RWPE1 (cell line): ENCODE measurements at regions not wholly inside any gene's neighbourhood (a gene's known extent, or its start where the extent isn't known, plus 50 kb on each side); places are given as distances from the start of the nearest gene placed in this dataset.

Experiments
- CTCF ChIA-PET: fragments of 350-600 bp; sonication (Branson Sonifier 250); formaldehyde crosslinking; extraction: SDS; loops from one replicate; lab custom pipeline; 2021; lab: Yijun Ruan, JAX
- POLR2A ChIA-PET: fragments of 400-600 bp; formaldehyde crosslinking; extraction: SDS; loops from one replicate; lab custom pipeline; 2020; ENCODE audit warnings: antibody characterized with exemption; ENCODE audit not compliant: low non-redundant PET; lab: Yijun Ruan, JAX
- DNase-seq: peaks from one replicate; pipeline ENCODE4 v3.0.0; 2012; ENCODE audit warnings: low spot score
- H3K27ac ChIP-seq: fragments of 450-650 bp; 2 replicates; pipeline ENCODE4 v1.5.1; 2017
- TF ChIP-seq, protein P1 (sequence below): fragments of 450-650 bp; conservative IDR thresholded peaks from 2 replicates; pipeline ENCODE4 v1.5.1; 2017; ENCODE audit warnings: low read depth, mild to moderate bottlenecking

DNA sequence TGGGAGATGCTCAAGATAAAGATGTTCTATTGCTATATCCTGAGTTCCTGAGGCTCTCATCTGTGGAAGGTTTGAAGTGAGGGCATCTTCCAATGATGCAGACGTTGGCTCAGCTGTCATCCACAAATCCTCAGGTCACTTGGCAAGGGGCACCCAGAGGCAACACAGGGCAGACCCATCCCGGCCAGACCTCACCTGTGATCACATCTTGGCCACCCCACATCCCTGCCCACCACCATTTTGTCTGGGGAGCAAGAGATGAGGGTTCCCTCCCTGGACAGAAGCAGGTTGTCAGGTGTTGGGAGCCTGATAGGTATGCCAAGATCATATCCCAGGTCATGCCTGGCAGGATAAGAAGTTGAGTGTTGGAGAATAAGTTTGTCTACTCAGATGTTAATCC, 918.2 kb upstream of the ZNF722 start:
- ChIA-PET POLR2A (no interaction called here), CTCF (no interaction called here)
- TF ChIP-seq, protein P1, sequence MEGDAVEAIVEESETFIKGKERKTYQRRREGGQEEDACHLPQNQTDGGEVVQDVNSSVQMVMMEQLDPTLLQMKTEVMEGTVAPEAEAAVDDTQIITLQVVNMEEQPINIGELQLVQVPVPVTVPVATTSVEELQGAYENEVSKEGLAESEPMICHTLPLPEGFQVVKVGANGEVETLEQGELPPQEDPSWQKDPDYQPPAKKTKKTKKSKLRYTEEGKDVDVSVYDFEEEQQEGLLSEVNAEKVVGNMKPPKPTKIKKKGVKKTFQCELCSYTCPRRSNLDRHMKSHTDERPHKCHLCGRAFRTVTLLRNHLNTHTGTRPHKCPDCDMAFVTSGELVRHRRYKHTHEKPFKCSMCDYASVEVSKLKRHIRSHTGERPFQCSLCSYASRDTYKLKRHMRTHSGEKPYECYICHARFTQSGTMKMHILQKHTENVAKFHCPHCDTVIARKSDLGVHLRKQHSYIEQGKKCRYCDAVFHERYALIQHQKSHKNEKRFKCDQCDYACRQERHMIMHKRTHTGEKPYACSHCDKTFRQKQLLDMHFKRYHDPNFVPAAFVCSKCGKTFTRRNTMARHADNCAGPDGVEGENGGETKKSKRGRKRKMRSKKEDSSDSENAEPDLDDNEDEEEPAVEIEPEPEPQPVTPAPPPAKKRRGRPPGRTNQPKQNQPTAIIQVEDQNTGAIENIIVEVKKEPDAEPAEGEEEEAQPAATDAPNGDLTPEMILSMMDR: no peak
- no peak for DNase-seq
- H3K27ac ChIP-seq: no peak overlapping the region

DNA sequence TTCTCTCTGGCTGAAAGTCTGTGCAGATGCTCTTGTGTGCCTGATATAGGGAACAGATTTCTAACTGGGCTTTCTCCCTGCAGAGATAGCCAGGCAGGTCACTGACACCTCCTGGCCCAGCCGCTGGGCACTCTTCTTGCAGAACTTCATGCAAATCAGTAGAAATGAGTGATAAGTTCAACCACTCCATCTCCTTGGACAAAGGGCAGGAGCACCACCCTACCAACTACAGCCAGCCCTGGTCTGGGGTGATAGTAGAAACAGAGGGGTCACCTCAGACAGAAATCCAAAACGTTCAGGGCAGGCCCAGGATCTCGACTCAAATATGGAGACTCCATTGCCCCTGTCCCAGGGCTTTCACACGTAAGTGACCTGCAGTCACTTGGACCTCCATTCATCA, 917.8 kb upstream of the ZNF722 start:
- H3K27ac ChIP-seq: no peak overlapping the region
- POLR2A ChIA-PET: no interaction called here
- CTCF ChIA-PET: interaction anchor here (0.6 kb wide), 1 partner anchor 146 kb away, joined by 3 read pairs; no protein-coding TSS in a partner anchor
- TF ChIP-seq, protein P1: no peak
- no peak for DNase-seq

DNA sequence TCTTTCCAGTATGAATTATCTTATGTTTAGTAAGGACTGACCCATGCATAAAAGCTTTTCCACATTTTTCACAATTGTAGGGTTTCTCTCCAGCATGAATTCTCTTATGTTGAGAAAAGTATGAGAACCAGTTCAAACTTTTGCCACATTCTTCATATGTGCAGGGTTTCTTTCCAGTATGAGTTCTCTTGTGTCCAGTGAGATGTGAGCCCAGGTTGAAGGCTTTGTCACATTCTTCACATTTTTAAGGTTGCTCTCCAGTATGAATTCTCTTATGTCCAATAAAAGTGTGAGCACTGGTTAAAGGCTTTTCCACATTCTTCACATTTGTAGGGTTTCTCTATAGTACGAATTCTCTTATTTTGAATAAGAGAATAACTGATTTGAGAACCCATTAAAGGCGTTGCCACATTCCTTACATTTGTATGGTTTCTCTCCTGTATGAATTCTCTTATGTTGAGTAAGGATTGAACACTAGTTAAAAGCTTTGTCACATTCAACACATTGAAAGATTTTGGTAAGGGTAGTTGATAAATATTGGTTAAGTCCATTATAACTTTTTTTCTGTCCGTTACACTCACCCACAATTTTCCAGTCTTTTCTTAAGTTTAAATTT, 911.0 kb upstream of the ZNF722 start:
- DNase-seq: no peak
- ChIA-PET POLR2A (no interaction called here), CTCF (no interaction called here)
- no peak overlapping the region for H3K27ac ChIP-seq
- TF ChIP-seq, protein P1: no peak

DNA sequence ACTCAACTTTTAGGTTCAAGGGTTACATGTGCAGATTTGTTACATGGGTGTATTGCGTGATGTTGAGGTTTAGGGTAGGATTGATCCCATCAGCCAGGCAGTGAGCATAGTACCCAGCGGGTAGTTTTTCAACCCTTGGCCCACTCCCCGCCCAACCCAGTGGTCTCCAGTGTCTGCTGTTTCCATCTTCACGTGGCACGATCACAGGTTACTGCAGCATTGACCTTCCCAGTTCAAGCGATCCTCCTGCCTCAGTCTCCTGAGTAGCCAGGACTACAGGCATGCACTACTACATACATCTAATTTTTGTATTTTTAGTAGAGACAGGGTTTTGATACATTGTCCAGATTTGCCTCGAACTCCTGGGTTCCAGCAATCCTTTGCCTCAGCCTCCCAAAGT, 905.7 kb upstream of the ZNF722 start:
- TF ChIP-seq, protein P1: no peak
- POLR2A ChIA-PET: no interaction called here
- H3K27ac ChIP-seq: no peak overlapping the region
- CTCF ChIA-PET: no interaction called here
- DNase-seq: no peak

DNA sequence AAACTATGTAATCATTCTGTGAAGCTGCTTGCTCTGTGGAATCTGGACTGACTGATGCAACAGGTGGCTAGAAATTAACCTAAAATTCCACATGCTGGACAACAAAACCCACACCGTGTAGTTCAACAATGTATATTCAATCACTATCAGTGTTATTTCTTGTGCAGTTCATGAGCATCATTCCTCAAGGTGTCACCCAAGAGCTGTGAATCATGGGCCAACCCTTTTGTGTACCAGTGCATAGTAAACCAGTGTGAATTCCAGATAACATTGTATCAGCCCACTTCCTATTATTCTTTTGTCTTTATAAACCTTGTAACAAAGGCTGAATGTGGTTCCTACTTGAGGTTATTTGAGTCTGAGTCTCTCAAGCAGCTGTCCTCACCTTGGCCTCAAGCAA, 905.2 kb upstream of the ZNF722 start:
- POLR2A ChIA-PET: no interaction called here
- TF ChIP-seq, protein P1: no peak
- no peak overlapping the region for H3K27ac ChIP-seq
- CTCF ChIA-PET: no interaction called here
- no peak for DNase-seq

DNA sequence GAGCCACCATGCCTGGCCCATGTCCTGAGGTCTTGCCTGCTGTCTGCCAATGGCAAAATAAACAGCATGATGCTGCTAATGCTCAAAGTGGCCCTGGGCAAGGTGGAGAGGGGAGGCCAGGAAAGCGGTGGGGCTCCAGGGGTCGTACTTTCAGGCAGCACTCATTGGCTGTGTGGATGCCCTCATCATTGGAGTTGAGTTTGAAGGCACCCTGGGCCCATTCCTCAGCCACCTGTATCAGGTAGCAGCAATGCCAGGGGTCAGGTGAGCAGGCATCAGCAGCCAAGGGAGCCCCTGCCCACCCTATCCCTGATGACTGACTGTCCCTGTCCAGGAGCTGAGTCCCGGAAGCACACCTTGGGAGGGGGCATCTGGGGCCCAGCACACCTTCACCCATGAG, 902.5 kb upstream of the ZNF722 start:
- TF ChIP-seq, protein P1: no peak
- no peak for DNase-seq
- ChIA-PET POLR2A (no interaction called here), CTCF (interaction anchor here (0.7 kb wide), 1 partner anchor 278 kb away, joined by 3 read pairs; no protein-coding TSS in a partner anchor)
- no peak overlapping the region for H3K27ac ChIP-seq

DNA sequence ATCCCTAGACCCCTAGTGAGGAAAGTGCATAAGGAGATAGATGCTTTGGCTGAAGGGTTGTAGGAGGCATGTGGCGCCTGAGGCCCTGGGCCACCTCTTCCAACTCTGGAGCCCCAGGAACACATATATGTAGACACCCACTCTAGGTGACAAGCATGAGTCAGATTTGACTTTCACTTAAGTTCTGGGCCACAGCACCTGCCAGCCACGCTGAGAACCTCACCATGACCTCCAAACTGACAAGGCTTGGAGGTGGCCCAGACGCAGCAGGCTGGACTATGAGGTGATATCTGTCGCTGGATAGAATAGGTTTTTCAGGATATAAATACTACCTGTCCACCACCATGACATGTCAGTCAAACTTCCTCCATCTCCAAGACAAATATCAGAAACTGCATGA, 894.0 kb upstream of the ZNF722 start:
- no peak overlapping the region for H3K27ac ChIP-seq
- POLR2A ChIA-PET: no interaction called here
- TF ChIP-seq, protein P1: no peak
- CTCF ChIA-PET: no interaction called here
- no peak for DNase-seq
